SK-MEL-5 (cell line): ENCODE measurements at regions not wholly inside any gene's neighbourhood (a gene's known extent, or its start where the extent isn't known, plus 50 kb on each side); places are given as distances from the start of the nearest gene placed in this dataset.
"Not testable (repeated sequence)": the region's sequence is repeated elsewhere in the genome, so short reads cannot be mapped to it uniquely, and the experiment has no call there.

ENCODE experiments used
- DNase-seq: peaks from one replicate; pipeline ENCODE4 v3.0.0-alpha.2; 2016; ENCODE audit warnings: low read depth, low spot score
- in situ Hi-C: cut with HindIII; loops from 2 replicates; pipeline ENCODE4 v1.10.0; 2016; ENCODE audit warnings: low sequenced_read_pairs, high pct_unique_total_duplicates, low pct_unique_long_range_greater_than_20kb

DNA sequence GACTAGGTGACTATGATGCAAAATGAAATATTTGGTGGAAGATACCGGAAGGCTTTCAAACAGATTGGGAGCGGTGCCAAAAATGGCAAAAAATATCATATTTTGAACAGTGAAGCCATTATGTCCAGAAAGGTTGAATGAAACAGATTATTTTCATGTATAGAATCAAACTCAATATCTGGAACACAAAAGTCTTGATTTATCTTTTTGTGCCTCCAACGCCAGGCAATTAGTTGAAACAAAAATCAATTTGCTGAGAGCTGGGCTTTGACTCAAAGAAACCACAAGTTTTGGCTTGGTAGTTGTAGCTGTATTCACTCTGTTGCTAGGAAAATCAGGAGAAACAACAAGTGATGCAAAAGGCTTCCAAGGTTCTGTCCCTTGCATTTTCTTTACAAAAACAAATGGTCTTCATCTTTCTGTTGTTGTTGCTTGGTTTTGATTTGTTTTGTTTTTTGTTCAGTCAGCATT, 421.7 kb upstream of the TYRP1 start:
- peak; percentile 23 for DNase-seq
- in situ Hi-C loops = no loop called here

GRCh38 chr9:12272471-12273120, 420.6 kb upstream of the TYRP1 start:
- no peak for DNase-seq
- in situ Hi-C loops = no loop called here

GRCh38 chr9:12274577-12274976, 418.6 kb upstream of the TYRP1 start:
- DNase-seq = peak; percentile 33
- in situ Hi-C loops = no loop called here

DNA sequence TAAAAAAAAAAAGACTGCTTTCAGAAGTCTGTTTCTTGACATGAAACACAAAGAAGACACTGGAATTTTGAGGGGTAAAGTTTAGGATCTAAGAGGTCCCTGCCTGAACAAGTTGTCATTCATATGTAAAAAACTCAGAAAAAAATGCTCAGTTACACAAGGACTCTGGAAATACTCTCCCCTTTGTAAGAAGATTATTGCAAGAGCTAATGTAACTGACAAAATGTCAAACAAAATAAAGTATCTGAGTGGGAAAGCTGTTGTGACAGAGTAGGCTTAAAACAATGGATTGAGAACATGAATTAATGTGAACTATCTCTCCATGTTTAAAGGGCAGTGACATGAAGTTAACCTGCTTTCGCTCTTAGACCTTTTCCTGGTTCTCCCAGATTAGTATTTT, 416.7 kb upstream of the TYRP1 start:
- in situ Hi-C loops = no loop called here
- no peak for DNase-seq

DNA sequence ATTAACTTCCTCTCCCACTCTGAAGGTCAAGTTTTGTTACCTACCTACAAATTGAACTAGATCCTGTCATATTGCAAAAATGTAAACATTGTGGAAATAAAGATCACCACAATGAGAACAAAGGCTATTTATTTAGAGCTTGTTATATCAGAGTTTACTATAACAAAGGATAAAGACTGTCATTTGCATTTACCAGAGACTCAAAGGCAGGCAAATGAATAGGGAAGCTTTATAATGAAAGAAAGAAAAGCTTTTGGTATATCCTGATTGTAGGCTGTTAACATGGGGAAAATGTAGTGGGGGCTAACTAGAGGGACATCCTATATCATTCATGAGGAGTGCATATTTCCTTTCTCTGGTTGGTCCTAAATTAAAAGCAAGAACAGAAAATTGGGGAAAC, 403.5 kb upstream of the TYRP1 start:
- in situ Hi-C loops = no loop called here

DNA sequence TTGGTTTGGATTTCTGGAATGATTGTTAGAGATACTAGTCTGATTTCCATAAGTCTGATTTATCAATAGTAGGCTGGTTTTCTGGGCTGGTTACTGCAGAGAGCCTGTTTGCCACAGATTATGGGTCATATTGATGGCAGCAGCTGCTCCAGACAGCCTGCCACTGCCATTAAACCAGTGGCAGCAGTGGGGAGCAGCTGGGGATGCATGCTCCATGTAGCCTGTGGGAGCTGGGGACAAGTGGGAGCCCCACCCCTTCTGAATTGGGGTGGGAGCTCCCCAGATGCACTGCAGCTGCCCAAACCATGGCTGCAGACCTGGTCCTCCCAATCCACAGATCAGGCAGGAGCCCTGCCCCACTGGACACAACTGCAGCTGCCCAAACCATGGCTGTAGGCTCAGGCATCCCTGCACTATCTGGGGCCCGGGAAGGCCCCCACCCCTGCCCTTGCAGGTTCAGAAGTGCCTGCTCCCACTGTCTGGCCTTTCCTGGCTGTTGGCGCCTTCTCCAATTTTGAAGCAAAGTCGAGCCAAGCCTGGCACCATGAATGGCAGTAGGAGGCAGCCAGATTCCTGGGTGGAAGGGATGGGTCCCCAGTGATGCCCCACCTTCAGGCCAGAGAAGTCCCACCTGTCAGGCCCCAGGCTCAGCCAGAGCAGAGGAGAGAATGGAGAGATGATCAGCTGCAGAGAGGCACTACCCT, 402.9 kb upstream of the TYRP1 start:
- in situ Hi-C loops = no loop called here
- no peak for DNase-seq

More for the DNA sequence above, 403.5 kb upstream of the TYRP1 start:
- DNase-seq = peak; percentile 2

GRCh38 chr9:12305211-12305610, 388.0 kb upstream of the TYRP1 start:
- in situ Hi-C loops = no loop called here
- DNase-seq = no peak

- no peak for DNase-seq
- in situ Hi-C loops = no loop called here
Measured at GRCh38 chr9:12314589-12314988, 378.6 kb upstream of the TYRP1 start.

DNA sequence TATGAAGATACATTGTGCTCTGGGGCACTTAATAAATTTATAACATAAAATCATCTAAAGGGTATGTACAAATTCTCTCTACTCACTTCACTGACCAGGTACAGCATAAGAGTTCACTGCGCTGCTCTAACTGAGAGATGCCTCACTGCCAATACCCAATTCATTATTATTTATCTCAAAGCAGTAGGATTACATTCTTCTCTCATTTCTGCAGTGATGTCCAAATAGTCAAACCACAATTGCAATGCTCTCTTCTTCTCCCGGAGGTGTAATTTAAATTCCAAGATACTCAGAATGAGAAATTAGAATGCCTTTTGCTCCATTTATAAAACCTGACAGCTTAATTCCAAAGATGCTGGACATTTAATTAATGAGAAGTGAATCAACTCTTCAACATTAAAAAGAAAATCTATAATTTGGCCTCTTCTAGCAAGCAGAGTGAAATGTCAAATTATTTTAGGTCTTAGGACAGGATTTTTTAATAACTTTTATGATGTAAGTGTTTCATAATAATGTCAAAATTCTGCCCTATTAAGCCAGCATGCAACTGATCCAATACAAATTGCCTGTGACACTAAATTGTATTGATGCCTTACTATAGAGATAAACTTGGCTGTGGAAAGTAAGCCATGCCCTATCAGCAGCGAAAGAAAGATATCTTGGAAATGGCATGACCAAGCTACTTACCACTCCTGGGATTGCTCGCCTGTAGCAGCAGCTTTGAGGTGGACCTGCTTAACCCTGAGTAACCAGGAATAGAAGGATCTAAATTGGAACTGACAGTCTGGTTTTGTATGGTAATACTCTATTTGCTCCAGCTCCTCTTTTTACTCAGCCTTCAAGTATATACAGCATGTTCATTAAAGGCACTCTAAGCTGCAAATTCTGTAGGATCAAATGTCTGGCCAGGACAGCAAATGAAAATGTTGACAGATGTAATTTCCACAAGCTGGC, 374.2 kb upstream of the TYRP1 start:
- no peak for DNase-seq
- in situ Hi-C loops = no loop called here

- no peak for DNase-seq
- in situ Hi-C loops = no loop called here
Measured at GRCh38 chr9:12329623-12329985, 363.6 kb upstream of the TYRP1 start.

DNA sequence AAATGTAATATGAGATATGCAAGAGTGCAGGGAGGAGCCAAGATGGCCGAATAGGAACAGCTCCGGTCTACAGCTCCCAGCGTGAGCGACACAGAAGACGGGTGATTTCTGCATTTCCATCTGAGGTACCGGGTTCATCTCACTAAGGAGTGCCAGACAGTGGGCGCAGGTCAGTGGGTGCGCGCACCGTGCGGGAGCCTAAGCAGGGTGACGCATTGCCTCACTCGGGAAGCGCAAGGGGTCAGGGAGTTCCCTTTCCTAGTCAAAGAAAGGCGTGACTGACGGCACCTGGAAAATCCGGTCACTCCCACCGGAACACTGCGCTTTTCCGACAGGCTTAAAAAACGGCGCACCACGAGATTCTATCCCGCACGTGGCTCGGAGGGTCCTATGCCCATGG, 359.2 kb upstream of the TYRP1 start:
- DNase-seq, in situ Hi-C loops: not testable (repeated sequence)

DNA sequence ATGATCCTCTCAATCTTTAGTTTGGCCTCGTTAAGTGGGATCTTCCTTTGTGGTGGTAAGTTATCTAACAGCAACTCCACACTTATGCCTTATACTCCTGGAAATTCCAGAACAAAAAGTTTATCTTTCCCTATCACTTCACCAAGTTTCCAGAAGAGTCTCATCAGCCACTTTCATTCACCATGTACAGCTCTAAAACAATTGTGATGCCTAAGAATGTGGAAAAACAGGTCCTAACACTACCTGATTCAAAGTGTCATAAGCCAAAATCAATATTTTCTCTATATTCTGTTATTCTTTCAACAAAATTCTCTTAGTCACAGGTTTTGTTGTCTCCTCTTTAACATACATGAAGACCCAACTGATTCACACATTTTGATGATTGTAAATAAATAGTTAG, 342.4 kb upstream of the TYRP1 start:
- no peak for DNase-seq
- in situ Hi-C loops = no loop called here

- no peak for DNase-seq
- in situ Hi-C loops = no loop called here
Measured at GRCh38 chr9:12351293-12352044, 341.7 kb upstream of the TYRP1 start.

GRCh38 chr9:12352045-12352315, 341.2 kb upstream of the TYRP1 start:
- no peak for DNase-seq
- in situ Hi-C loops = no loop called here

- no peak for DNase-seq
- in situ Hi-C loops = no loop called here
Measured at GRCh38 chr9:12363439-12363838, 329.7 kb upstream of the TYRP1 start.

- in situ Hi-C loops = no loop called here
- DNase-seq = no peak
Measured at GRCh38 chr9:12368569-12368968, 324.6 kb upstream of the TYRP1 start.

DNA sequence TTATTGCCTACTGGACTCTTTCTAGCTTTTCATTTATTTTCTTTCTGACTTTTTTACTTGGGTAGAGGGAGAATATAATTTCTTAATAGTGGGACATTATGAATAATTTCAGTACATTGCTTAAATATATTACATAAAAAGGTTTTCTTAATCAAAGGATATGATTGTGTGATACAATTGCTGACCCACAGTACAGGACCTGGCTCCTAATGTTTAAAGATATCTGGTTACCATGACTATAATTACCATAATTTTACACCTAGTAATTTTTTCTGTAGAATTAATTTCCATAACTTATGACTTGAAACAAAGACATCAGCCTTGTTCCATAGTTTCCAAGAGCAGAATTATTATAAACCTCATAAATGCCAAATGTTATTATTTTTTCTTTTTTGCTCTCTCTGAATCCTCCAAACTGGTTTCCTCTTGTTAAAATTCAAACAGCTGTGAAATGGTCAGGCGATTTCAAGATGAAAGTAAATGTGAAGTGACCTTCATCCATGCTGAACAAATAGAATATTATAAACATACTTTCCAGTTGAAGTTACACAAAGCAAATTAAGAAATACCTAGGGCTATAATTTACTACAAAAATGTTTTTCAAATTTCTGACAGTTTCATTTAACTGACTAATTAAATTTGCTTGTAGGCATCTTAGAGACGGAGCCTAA, 301.2 kb upstream of the TYRP1 start:
- in situ Hi-C loops = no loop called here
- DNase-seq = no peak
